HG02840 (cell line): ENCODE measurements at regions not wholly inside any gene's neighbourhood (a gene's known extent, or its start where the extent isn't known, plus 50 kb on each side); places are given as distances from the start of the nearest gene placed in this dataset.

Experiments used
- ATAC-seq: cut with Tn5 transposase; IDR thresholded peaks from one replicate; pipeline ENCODE4 v1.9.1; 2021; ENCODE audit warnings: mild to moderate bottlenecking, moderate library complexity, moderate number of reproducible peaks; ENCODE audit not compliant: unreplicated experiment, low FRiP score

GRCh38 chr4:136246876-136247275, 1285.4 kb downstream of the PCDH18 start:
- no peak for ATAC-seq

DNA sequence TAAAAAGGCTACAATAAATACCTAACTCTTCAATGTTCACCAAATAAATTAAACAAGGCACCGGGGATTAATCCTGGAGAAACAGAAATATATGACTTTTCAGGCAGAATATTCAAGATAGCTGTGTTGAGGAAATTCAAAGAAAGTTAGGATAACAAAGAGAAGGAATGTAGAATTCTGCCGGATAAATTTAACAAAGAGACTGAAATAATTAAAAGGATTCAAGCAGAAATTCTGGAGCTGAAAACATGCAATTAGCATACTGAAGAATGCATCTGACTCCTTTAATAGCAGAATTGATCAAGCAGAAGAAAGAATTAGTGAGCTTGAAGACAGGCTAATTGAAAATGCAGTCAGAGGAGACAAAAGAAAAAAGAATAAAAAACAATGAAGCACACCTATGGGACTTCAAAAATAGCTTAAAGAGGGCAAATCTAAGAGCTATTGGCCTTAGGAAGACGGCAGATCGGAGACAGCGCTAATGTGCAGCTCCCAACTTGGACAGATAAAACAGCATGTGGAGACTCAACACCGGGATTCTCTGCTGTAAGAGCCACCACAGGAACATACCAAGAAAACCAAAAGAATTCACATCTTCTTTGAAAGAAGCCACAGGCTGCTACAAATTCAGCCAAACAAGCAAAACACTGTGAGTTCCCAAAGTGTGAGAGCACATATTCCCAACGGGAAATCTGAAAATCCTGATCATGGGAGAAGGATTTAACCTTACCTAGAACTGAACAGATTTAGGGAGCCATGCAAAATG, 1290.9 kb downstream of the PCDH18 start:
- no peak for ATAC-seq

GRCh38 chr4:136227315-136227714, 1305.0 kb downstream of the PCDH18 start:
- no peak for ATAC-seq

DNA sequence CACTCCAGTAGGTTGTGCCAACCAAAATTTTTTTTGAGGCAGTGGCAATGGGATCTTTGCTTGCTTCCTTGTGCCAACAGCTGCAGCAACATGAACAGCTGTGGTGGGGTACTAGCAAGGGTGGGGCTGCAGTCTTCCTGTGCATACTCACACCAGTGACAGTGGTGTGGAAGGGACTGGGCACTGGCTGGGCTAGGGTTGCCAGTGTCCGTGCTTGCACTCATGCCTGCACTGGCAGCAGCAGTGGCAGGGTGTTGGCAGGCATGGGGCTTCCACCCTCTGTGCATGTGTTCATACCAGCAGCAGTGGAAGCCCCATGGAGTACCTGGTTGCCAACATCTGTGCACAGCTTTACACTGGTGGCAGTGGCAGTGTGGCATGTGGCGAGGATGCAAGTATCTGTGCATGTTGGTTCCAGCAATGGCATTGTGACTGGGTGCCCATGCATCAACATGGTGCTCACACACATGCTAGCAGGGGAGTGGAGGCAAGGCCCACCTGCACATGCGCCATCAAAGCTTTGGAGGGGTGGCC, 1312.6 kb downstream of the PCDH18 start:
- ATAC-seq, result no peak

DNA sequence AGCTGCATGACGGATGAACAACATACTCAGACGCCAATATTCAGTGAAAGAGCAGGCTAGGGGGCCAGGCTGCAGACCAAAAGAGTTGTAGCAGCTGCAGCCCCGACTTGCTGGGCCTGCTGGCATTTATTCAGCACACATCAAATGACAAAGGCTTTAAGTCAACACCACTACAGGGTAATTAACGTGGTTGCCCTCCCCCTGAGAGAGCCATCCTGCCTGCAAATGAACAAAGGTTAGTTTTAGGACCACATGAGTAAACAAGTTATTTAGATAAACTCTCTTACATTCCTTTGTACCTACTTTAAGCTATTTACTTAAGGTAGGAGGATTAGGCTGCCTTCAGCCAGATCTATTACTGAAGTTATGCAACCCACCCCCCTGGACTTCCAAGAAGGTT, 1329.1 kb downstream of the PCDH18 start:
- ATAC-seq, result no peak

DNA sequence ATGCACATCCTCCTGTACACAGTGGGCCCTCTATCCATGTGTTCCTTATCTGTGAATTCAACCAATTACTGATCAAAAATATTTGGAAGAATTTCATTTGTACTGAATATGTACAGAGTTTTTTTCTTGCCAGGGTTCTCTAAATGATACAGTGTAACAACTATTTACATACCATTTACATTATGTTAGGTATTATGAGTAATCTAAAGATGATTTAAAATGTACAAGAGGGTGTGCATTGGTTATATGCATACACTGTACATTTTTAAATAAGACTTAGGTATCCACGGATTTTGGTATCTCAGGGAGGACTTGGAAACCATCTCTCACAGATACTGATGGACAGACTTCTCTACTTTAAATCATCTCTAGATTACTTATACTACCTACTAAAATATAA, 1333.9 kb downstream of the PCDH18 start:
- no peak for ATAC-seq

- no peak for ATAC-seq
These were observed 1337.3 kb downstream of the PCDH18 start for GRCh38 chr4:136194962-136195361.

DNA sequence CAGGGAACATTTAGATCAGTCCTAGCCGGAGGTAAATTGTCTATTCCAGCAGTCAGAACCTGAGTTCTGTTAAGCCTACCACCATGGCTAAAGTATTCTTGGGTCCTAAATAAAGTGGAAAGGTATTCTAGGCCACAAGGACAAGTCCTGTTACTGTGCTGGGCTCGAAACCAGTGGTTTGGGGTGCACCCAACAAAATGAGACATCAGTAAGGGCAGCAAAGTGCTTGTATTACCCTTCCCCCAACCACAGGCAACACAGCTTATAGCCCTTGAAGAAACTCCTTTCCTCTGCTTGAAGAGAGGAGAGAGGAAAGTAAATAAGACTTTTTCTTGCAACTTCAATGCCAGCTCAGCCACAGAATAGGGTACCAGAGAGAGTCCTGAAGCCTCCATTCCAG, 1345.6 kb downstream of the PCDH18 start:
- ATAC-seq, result no peak

DNA sequence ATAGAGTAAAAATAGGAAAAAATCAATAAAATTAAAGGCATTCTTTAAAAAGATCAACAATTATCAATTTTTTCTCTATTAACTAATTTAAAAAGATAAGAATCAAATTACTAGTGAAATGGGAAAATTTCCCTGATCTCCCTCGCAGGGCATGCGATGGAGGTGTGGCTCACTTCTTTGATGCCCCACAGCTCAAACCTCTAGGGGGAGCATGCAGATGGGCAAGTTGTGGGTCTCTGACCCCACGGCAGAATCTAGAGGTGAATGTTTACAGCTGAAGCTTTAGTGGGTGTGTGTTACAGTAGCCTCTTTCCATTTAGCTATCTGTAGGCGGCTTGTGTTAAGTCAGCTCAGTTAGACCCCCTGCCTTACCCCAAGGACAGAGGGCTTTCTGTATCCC, 1348.8 kb downstream of the PCDH18 start:
- ATAC-seq, result no peak

DNA sequence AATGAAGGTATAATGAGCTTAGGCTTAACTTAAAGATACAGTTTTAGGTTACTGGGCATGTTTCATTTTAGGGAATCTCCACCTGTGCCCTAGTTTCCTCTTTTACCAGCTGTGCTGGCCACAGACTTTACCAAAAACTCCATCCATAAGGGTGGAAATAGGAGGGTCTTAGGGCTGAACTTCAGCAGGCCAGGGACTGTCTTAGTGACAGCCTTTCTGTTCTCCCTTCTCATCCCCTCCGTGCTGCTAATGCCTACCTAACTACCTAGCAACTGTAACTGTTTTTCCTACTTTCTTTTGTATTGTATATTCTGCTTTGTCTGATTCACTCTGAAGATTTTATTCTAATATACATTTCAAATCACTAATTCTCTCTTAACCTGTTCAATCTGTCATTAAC, 1375.3 kb downstream of the PCDH18 start:
- no peak for ATAC-seq

GRCh38 chr4:136150046-136150445, 1382.2 kb downstream of the PCDH18 start:
- ATAC-seq, result no peak

GRCh38 chr4:136136601-136137000, 1395.7 kb downstream of the PCDH18 start:
- no peak for ATAC-seq

DNA sequence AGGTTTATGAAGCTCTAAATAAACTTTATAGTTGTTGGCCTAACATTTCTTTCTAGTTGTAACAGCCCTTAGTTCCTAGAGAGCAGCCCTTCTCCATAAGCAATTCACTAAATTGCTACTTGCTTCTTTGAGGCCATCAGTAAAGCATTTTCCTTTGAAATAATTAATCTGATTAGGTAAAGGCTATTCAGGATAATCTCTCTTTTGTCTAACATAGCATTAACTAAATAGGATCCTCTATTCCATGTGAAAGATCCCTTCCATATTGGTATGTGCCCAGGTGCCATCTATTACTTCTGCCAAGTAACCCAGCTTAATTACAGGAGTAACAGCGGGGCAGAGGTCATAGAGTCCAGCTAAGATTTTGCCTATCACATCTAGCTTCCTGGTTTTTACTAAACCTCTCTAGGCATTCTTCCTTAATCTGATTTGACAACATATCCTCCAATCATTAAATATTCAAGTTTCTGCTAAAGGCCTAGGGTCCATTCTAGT, 1408.0 kb downstream of the PCDH18 start:
- no peak for ATAC-seq

GRCh38 chr4:136121426-136121825, 1410.9 kb downstream of the PCDH18 start:
- ATAC-seq, result no peak

- ATAC-seq, result no peak
These were observed 1418.4 kb downstream of the PCDH18 start for GRCh38 chr4:136113921-136114320.

- no peak for ATAC-seq
These were observed 1420.2 kb downstream of the PCDH18 start for GRCh38 chr4:136112116-136112515.

DNA sequence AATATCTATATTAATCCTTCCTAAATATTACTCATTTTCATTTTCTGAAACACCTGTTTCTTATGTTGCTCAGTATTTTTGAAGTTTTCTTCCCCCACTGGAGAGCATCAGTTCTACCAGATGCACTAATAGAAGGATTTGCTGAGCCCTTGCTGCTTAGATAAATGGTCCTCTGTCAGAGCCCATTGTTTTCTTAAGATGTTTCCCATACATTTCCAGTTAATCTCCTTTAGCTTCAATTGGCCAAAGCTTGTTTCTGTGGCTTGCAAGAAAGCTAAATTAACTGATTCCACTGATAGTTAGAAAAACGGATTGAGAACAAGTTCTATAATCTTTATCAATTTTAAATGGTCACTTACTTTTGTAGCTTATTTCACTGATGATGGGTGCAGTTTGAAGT, 1425.5 kb downstream of the PCDH18 start:
- ATAC-seq, result no peak

GRCh38 chr4:136103616-136104015, 1428.7 kb downstream of the PCDH18 start:
- ATAC-seq, result no peak

GRCh38 chr4:136097676-136098075, 1434.6 kb downstream of the PCDH18 start:
- ATAC-seq, result no peak

- no peak for ATAC-seq
These were observed 1444.0 kb downstream of the PCDH18 start for GRCh38 chr4:136088211-136088867.

- ATAC-seq, result no peak
These were observed 1453.3 kb downstream of the PCDH18 start for GRCh38 chr4:136078976-136079375.

DNA sequence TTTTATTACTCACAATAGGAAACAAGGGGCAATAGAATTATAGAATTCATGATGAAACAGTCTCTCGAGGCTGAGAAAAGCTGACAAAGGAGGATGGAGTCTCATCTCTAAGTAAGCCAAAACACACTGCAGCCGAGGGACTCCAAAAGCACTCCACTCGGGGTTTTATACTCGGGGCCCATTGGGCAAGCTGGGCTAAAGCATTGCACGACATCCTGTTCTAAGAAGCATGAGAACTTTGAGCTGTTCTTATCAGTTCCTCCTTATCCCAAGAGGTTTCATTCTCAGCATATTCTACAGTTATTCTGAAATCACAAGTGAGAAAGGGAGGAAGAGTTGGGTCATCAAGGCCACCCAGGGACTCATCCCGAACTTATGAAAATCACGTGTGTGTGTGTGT, 1475.5 kb downstream of the PCDH18 start:
- ATAC-seq, result no peak
